A549 (cell line): ENCODE measurements at regions not wholly inside any gene's neighbourhood (a gene's known extent, or its start where the extent isn't known, plus 50 kb on each side); places are given as distances from the start of the nearest gene placed in this dataset.

Experiments
- ATAC-seq, 2 experiments: fragments of 200-7000 bp in 1 of 2; fragments of >200 bp in 1 of 2; cut with Nextera tagmentation in 1 of 2; cut with Tn5 transposase in 1 of 2; 3 replicates each; pipeline versions ENCODE4 v1.8.0 to v1.9.1; 2018 to 2020; ENCODE audit warnings: mild to moderate bottlenecking in 1 of 2, moderate library complexity in 1 of 2
- CTCF ChIA-PET: fragments of 300-600 bp; sonication (Branson Sonifier 250); formaldehyde crosslinking; extraction: SDS; loops from one replicate; lab custom pipeline; 2021; ENCODE audit warnings: antibody characterized with exemption, inconsistent platforms; lab: Yijun Ruan, JAX
- POLR2A ChIA-PET: fragments of 350-600 bp; formaldehyde crosslinking; extraction: SDS; loops from one replicate; lab custom pipeline; 2021; ENCODE audit warnings: antibody characterized with exemption, inconsistent platforms; lab: Yijun Ruan, JAX
- DNase-seq, 2 experiments: peaks; one replicate each; pipeline versions ENCODE4 v3.0.0 to v3.0.0-alpha.2; 2011 to 2016; ENCODE audit warnings: low read depth in 1 of 2, low spot score in 1 of 2
- FAIRE-seq: peaks from 2 replicates; lab custom pipeline; 2011; peaks lifted over from hg19 to GRCh38; lab: Jason Lieb, UNC
- H3K27ac ChIP-seq, 2 experiments: fragments of >200 bp; sonication (Bioruptor Twin); formaldehyde crosslinking; 3 replicates each; pipeline ENCODE4 v1.5.1; 2016 to 2017
- H3K4me1 ChIP-seq: fragments of >200 bp; sonication (Bioruptor Twin); formaldehyde crosslinking; 3 replicates; pipeline ENCODE4 v1.6.1; 2016
- H3K4me2 ChIP-seq: fragments of >200 bp; sonication (Bioruptor Twin); formaldehyde crosslinking; 3 replicates; pipeline ENCODE4 v1.6.1; 2016
- H3K4me3 ChIP-seq: fragments of >200 bp; sonication (Bioruptor Twin); formaldehyde crosslinking; 3 replicates; pipeline ENCODE4 v1.5.1; 2016
- H3K9me3 ChIP-seq: fragments of >200 bp; sonication (Bioruptor Twin); formaldehyde crosslinking; 3 replicates; pipeline ENCODE4 v1.6.1; 2016
- ATOH8 ChIP-seq: fragments of 250-450 bp; sonication (Bioruptor Pico); IDR thresholded peaks from 2 replicates; pipeline ENCODE4 v1.5.0; 2020; ENCODE audit warnings: low read depth, mild to moderate bottlenecking, moderate library complexity
- CBX2 ChIP-seq: fragments of 200-600 bp; sonication (generic); IDR thresholded peaks from 2 replicates; pipeline ENCODE4 v1.6.1; 2016; ENCODE audit warnings: low read depth, mild to moderate bottlenecking, borderline replicate concordance
- CBX8 ChIP-seq: fragments of 200-600 bp; sonication (generic); IDR thresholded peaks from 2 replicates; pipeline ENCODE4 v1.6.1; 2016
- CEBPB ChIP-seq, 2 experiments: fragments of >200 bp in 1 of 2; sonication (Bioruptor Twin) in 1 of 2; formaldehyde crosslinking in 1 of 2; IDR thresholded peaks; 2 replicates each; pipeline ENCODE4 v1.6.1; 2012 to 2016
- CHD2 ChIP-seq: fragments of 150-350 bp; IDR thresholded peaks from 2 replicates; pipeline ENCODE4 v1.6.1; 2014; ENCODE audit warnings: low read length; ENCODE audit not compliant: partially characterized antibody
- CTCF ChIP-seq: fragments of >200 bp; sonication (Bioruptor Twin); formaldehyde crosslinking; IDR thresholded peaks from 3 replicates; pipeline ENCODE4 v1.5.1; 2016
- E2F6 ChIP-seq: IDR thresholded peaks from 2 replicates; pipeline ENCODE4 v1.6.1; 2012; ENCODE audit warnings: low read depth, borderline replicate concordance
- EHF ChIP-seq: fragments of 250-450 bp; sonication (Bioruptor Pico); IDR thresholded peaks from 2 replicates; pipeline ENCODE4 v1.5.0; 2020; ENCODE audit warnings: mild to moderate bottlenecking
- EHMT2 ChIP-seq: fragments of 200-600 bp; sonication (generic); IDR thresholded peaks from 2 replicates; pipeline ENCODE4 v1.6.1; 2016; ENCODE audit warnings: antibody characterized with exemption, low read depth, mild to moderate bottlenecking, moderate library complexity
- FOSB ChIP-seq: fragments of 250-450 bp; sonication (Bioruptor Pico); IDR thresholded peaks from 2 replicates; pipeline ENCODE4 v1.5.0; 2020; ENCODE audit warnings: mild to moderate bottlenecking, moderate library complexity
- GATA3 ChIP-seq: IDR thresholded peaks from 2 replicates; pipeline ENCODE4 v1.6.1; 2012; ENCODE audit warnings: borderline replicate concordance
- HDAC2 ChIP-seq: fragments of 200-600 bp; sonication (generic); IDR thresholded peaks from 2 replicates; pipeline ENCODE4 v1.6.1; 2016
- HEYL ChIP-seq: fragments of 250-450 bp; sonication (Bioruptor Pico); IDR thresholded peaks from 2 replicates; pipeline ENCODE4 v1.8.0; 2021; ENCODE audit warnings: mild to moderate bottlenecking, moderate library complexity
- HOXA7 ChIP-seq: fragments of 250-450 bp; sonication (Bioruptor Pico); IDR thresholded peaks from 2 replicates; pipeline ENCODE4 v1.5.0; 2020; ENCODE audit warnings: mild to moderate bottlenecking, moderate library complexity
- HOXB13 ChIP-seq: fragments of 250-450 bp; sonication (Bioruptor Pico); IDR thresholded peaks from 2 replicates; pipeline ENCODE4 v1.5.0; 2020; ENCODE audit warnings: low read depth, mild to moderate bottlenecking, moderate library complexity
- HOXB5 ChIP-seq: fragments of 250-450 bp; sonication (Bioruptor Pico); IDR thresholded peaks from 2 replicates; pipeline ENCODE4 v1.5.0; 2020; ENCODE audit warnings: mild to moderate bottlenecking, moderate library complexity
- JUNB ChIP-seq: fragments of >200 bp; sonication (Bioruptor Twin); formaldehyde crosslinking; IDR thresholded peaks from 2 replicates; pipeline ENCODE4 v1.6.1; 2016
- KDM1A ChIP-seq: fragments of 200-600 bp; sonication (generic); IDR thresholded peaks from 2 replicates; pipeline ENCODE4 v1.6.1; 2016; ENCODE audit warnings: low read depth, mild to moderate bottlenecking
- MAFK ChIP-seq: fragments of 450-650 bp; IDR thresholded peaks from 2 replicates; pipeline ENCODE4 v1.6.1; 2014; ENCODE audit not compliant: partially characterized antibody
- MAX ChIP-seq: IDR thresholded peaks from 2 replicates; pipeline ENCODE4 v1.6.1; 2012
- NFE2L2 ChIP-seq: fragments of 150-350 bp; conservative IDR thresholded peaks from 2 replicates; pipeline ENCODE4 v1.6.1; 2014; ENCODE audit warnings: low read length
- NR3C1 ChIP-seq: fragments of >200 bp; sonication (Bioruptor Twin); formaldehyde crosslinking; IDR thresholded peaks from 3 replicates; pipeline ENCODE4 v1.6.1; 2017
- RAD21 ChIP-seq, 2 experiments: fragments of >200 bp in 1 of 2; sonication (Bioruptor Twin) in 1 of 2; formaldehyde crosslinking in 1 of 2; IDR thresholded peaks in 1 of 2; conservative IDR thresholded peaks in 1 of 2; 2 replicates in 1 of 2; 3 replicates in 1 of 2; pipeline ENCODE4 v1.6.1; 2012 to 2018; ENCODE audit warnings: inconsistent platforms in 1 of 2
- RARB ChIP-seq: fragments of 250-450 bp; sonication (Bioruptor Pico); IDR thresholded peaks from 2 replicates; pipeline ENCODE4 v1.8.0; 2021; ENCODE audit warnings: mild to moderate bottlenecking, moderate library complexity
- RCOR1 ChIP-seq: fragments of 150-350 bp; IDR thresholded peaks from 2 replicates; pipeline ENCODE4 v1.6.1; 2014; ENCODE audit warnings: antibody characterized with exemption, low read length, low read depth
- SREBF2 ChIP-seq: fragments of 450-650 bp; IDR thresholded peaks from 2 replicates; pipeline ENCODE4 v1.6.1; 2014; ENCODE audit warnings: mild to moderate bottlenecking, moderate library complexity
- TP53 ChIP-seq: fragments of 250-450 bp; sonication (Bioruptor Pico); IDR thresholded peaks from 2 replicates; pipeline ENCODE4 v1.5.0; 2021; ENCODE audit warnings: mild to moderate bottlenecking, moderate library complexity
- ZFP36 ChIP-seq: fragments of 450-650 bp; IDR thresholded peaks from 2 replicates; pipeline ENCODE4 v1.6.1; 2014; ENCODE audit warnings: borderline replicate concordance; ENCODE audit not compliant: partially characterized antibody
- ZNF302 ChIP-seq: fragments of 250-450 bp; sonication (Bioruptor Pico); IDR thresholded peaks from 2 replicates; pipeline ENCODE4 v1.9.0; 2021; ENCODE audit warnings: inconsistent platforms, mild to moderate bottlenecking, moderate library complexity
- WGBS: methylation state at CpG from one replicate; pipeline ENCODE4 v1.1.6; 2017; ENCODE audit errors: missing lambda C conversion rate; 5-methylcytosine and 5-hydroxymethylcytosine counted together

GRCh38 chr13:39263531-39263930, 225.3 kb downstream of the NHLRC3 start (continued):
- TF ChIP-seq ZNF302 (CRISPR knock-in tag) (no peak), HOXB13 (CRISPR knock-in tag) (no peak), RCOR1 (no peak), KDM1A (no peak), CBX8 (no peak)

GRCh38 chr13:39266426-39266825, 228.2 kb downstream of the NHLRC3 start:
- Histone ChIP-seq H3K27ac (no peak overlapping the region), H3K4me2 (no peak overlapping the region), H3K4me3 (no peak overlapping the region), H3K9me3 (no peaks in the 10 kb centered on the region)
- FAIRE-seq = no peak
- TF ChIP-seq ZNF302 (CRISPR knock-in tag) = no peak
- no peak for TF ChIP-seq MAX
- TF ChIP-seq EHMT2 = no peak
- no peak for TF ChIP-seq E2F6
- no peak for TF ChIP-seq GATA3
- no peak for TF ChIP-seq CTCF
- TF ChIP-seq FOSB (CRISPR knock-in tag) = no peak
- no peak for TF ChIP-seq HOXB5 (CRISPR knock-in tag)
- TF ChIP-seq MAFK = no peak
- no peak for TF ChIP-seq ATOH8 (CRISPR knock-in tag)
- TF ChIP-seq ZFP36 = no peak
- no peak for TF ChIP-seq EHF (CRISPR knock-in tag)
- no peak for TF ChIP-seq CEBPB (IDR thresholded peaks at IDR 0.05)
- no peak for TF ChIP-seq CBX2
- TF ChIP-seq HOXA7 (CRISPR knock-in tag) = no peak
- TF ChIP-seq, all 56 proteins: peak for 0
- H3K4me1 ChIP-seq = no peaks in the 10 kb centered on the region
- ATAC-seq (no peak), DNase-seq (no peak)
- ChIA-PET POLR2A (no interaction called here), CTCF (no interaction called here)

- no peak for FAIRE-seq
- no peak overlapping the region for H3K27ac ChIP-seq
- no peak overlapping the region for H3K4me2 ChIP-seq
- POLR2A ChIA-PET = no interaction called here
- no peaks in the 10 kb centered on the region for H3K4me1 ChIP-seq
- no peak for ATAC-seq
- CTCF ChIA-PET = interaction anchor here (1.2 to 1.3 kb wide), 2 partner anchors 344 to 348 kb away, joined by 4 to 5 read pairs; no protein-coding TSS in a partner anchor
- H3K9me3 ChIP-seq = no peaks in the 10 kb centered on the region
- no peak overlapping the region for H3K4me3 ChIP-seq
- TF ChIP-seq ZFP36 = no peak
- TF ChIP-seq TP53 (CRISPR knock-in tag) = no peak
- no peak for TF ChIP-seq NFE2L2
- no peak for TF ChIP-seq HDAC2
- TF ChIP-seq JUNB = no peak
- no peak for TF ChIP-seq CBX8
- TF ChIP-seq HOXA7 (CRISPR knock-in tag) = no peak
- TF ChIP-seq HEYL (CRISPR knock-in tag) = no peak
- no peak for TF ChIP-seq HOXB13 (CRISPR knock-in tag)
- no peak for TF ChIP-seq RCOR1
- no peak for TF ChIP-seq RARB (CRISPR knock-in tag)
- TF ChIP-seq KDM1A = no peak
- no peak for TF ChIP-seq NR3C1
- no peak for TF ChIP-seq RAD21 (conservative IDR thresholded peaks at IDR 0.05 in 1 of 2, IDR thresholded peaks at IDR 0.05 in 1 of 2)
- TF ChIP-seq CHD2 = no peak
- no peak for TF ChIP-seq SREBF2
- no peak for TF ChIP-seq CBX2
- no peak for TF ChIP-seq ATOH8 (CRISPR knock-in tag)
- 9% methylated on average over 3 of the region's 3 CpGs for WGBS
- DNase-seq = no peak
Measured at GRCh38 chr13:39268398-39268797, 230.1 kb downstream of the NHLRC3 start.
